Loucy (cell line): ENCODE measurements at regions not wholly inside any gene's neighbourhood (a gene's known extent, or its start where the extent isn't known, plus 50 kb on each side); places are given as distances from the start of the nearest gene placed in this dataset.

ENCODE experiments used
- H2AFZ ChIP-seq: fragments of 200-600 bp; sonication (generic); 2 replicates; pipeline ENCODE4 v1.6.0; 2016; ENCODE audit warnings: antibody characterized with exemption, mild to moderate bottlenecking, low read length, moderate library complexity
- H3F3A ChIP-seq: fragments of 200-600 bp; 2 replicates; pipeline ENCODE4 v1.6.0; 2016; ENCODE audit warnings: antibody characterized with exemption, low read depth, mild to moderate bottlenecking
- H3K27me3 ChIP-seq: fragments of 200-600 bp; sonication (generic); 2 replicates; pipeline ENCODE4 v1.6.1; 2014; ENCODE audit warnings: low read length, mild to moderate bottlenecking; ENCODE audit not compliant: insufficient read depth, poor library complexity, severe bottlenecking
- H3K36me3 ChIP-seq: fragments of 200-600 bp; sonication (generic); 2 replicates; pipeline ENCODE4 v1.6.1; 2016; ENCODE audit warnings: low read length; ENCODE audit not compliant: insufficient read depth
- H3K4me1 ChIP-seq: fragments of 200-600 bp; sonication (generic); 2 replicates; pipeline ENCODE4 v1.5.1; 2014; ENCODE audit warnings: low read length, mild to moderate bottlenecking; ENCODE audit not compliant: insufficient read depth, poor library complexity, severe bottlenecking
- H3K4me2 ChIP-seq: fragments of 200-600 bp; sonication (generic); 2 replicates; pipeline ENCODE4 v1.6.0; 2014; ENCODE audit warnings: antibody characterized with exemption, low read length, low read depth, mild to moderate bottlenecking; ENCODE audit not compliant: poor library complexity, severe bottlenecking
- H3K4me3 ChIP-seq: fragments of 200-600 bp; sonication (generic); 2 replicates; pipeline ENCODE4 v1.5.1; 2014; ENCODE audit warnings: low read length, mild to moderate bottlenecking, mixed read lengths; ENCODE audit not compliant: poor library complexity, severe bottlenecking
- H3K79me2 ChIP-seq: fragments of 200-600 bp; sonication (generic); 2 replicates; pipeline ENCODE4 v1.6.1; 2014; ENCODE audit warnings: low read length; ENCODE audit not compliant: insufficient read depth
- H3K9ac ChIP-seq: fragments of 200-600 bp; sonication (generic); 2 replicates; pipeline ENCODE4 v1.6.0; 2014; ENCODE audit warnings: mild to moderate bottlenecking, low read depth, low read length, moderate library complexity; ENCODE audit not compliant: poor library complexity, severe bottlenecking
- H3K9me2 ChIP-seq: fragments of 200-600 bp; sonication (generic); replicated peaks from 2 replicates; pipeline ENCODE4 v1.6.1; 2016; ENCODE audit warnings: low read depth, low read length, mixed read lengths
- H3K9me3 ChIP-seq: fragments of 200-600 bp; sonication (generic); 2 replicates; pipeline ENCODE4 v1.6.1; 2014; ENCODE audit warnings: mild to moderate bottlenecking, antibody characterized with exemption, low read length, low read depth; ENCODE audit not compliant: insufficient read depth
- H4K20me1 ChIP-seq: fragments of 200-600 bp; sonication (generic); 2 replicates; pipeline ENCODE4 v1.6.0; 2014; ENCODE audit warnings: antibody characterized with exemption, low read length, mild to moderate bottlenecking; ENCODE audit not compliant: insufficient read depth, poor library complexity, severe bottlenecking
- CTCF ChIP-seq: fragments of 200-600 bp; sonication (generic); conservative IDR thresholded peaks from 2 replicates; pipeline ENCODE4 v1.5.1; 2014; ENCODE audit warnings: mild to moderate bottlenecking, antibody characterized with exemption, low read length
- EZH2phosphoT487 ChIP-seq: fragments of 200-600 bp; IDR thresholded peaks from 2 replicates; pipeline ENCODE4 v1.6.1; 2018; ENCODE audit warnings: antibody characterized with exemption, mild to moderate bottlenecking, moderate library complexity, borderline replicate concordance

GRCh38 chr3:16048435-16049318 lies 125.8 kb upstream of the GALNT15 start:
- Histone ChIP-seq H3K36me3 (no peaks in the 10 kb centered on the region), H3F3A (no peaks in the 10 kb centered on the region), H4K20me1 (no peaks in the 10 kb centered on the region), H3K4me3 (peak overlapping the region; percentile 47), H3K9me3 (no peaks in the 10 kb centered on the region), H3K27me3 (no peaks in the 10 kb centered on the region), H3K9ac (no peak overlapping the region), H3K9me2 (no peaks in the 10 kb centered on the region), H3K4me2 (peak overlapping the region; percentile 26), H3K4me1 (no peaks in the 10 kb centered on the region), H3K79me2 (no peaks in the 10 kb centered on the region), H2AFZ (peak overlapping the region; percentile 74; the same call in 1 of the 2 replicates)
- TF ChIP-seq EZH2phosphoT487 = no peak
- peak; percentile 93 for TF ChIP-seq CTCF

- no peak for TF ChIP-seq CTCF
- no peak for TF ChIP-seq EZH2phosphoT487
- no peaks in the 10 kb centered on the region for H3K9me2 ChIP-seq
- no peak overlapping the region for H3K9ac ChIP-seq
- no peaks in the 10 kb centered on the region for H3K79me2 ChIP-seq
- H3K9me3 ChIP-seq = no peaks in the 10 kb centered on the region
- no peaks in the 10 kb centered on the region for H3K36me3 ChIP-seq
- H3F3A ChIP-seq = no peaks in the 10 kb centered on the region
- H3K27me3 ChIP-seq = no peaks in the 10 kb centered on the region
- no peaks in the 10 kb centered on the region for H4K20me1 ChIP-seq
- H2AFZ ChIP-seq = no peak overlapping the region
- no peaks in the 10 kb centered on the region for H3K4me1 ChIP-seq
- H3K4me3 ChIP-seq = no peak overlapping the region
- no peak overlapping the region for H3K4me2 ChIP-seq
Observed at GRCh38 chr3:16050641-16051467, 123.6 kb upstream of the GALNT15 start.

- no peaks in the 10 kb centered on the region for H3K27me3 ChIP-seq
- H3K4me2 ChIP-seq = no peak overlapping the region
- no peaks in the 10 kb centered on the region for H3K79me2 ChIP-seq
- no peaks in the 10 kb centered on the region for H3K9me3 ChIP-seq
- no peaks in the 10 kb centered on the region for H3K9me2 ChIP-seq
- H3K4me1 ChIP-seq = no peaks in the 10 kb centered on the region
- no peak overlapping the region for H2AFZ ChIP-seq
- no peak overlapping the region for H3K4me3 ChIP-seq
- H4K20me1 ChIP-seq = no peaks in the 10 kb centered on the region
- no peaks in the 10 kb centered on the region for H3F3A ChIP-seq
- TF ChIP-seq EZH2phosphoT487 (no peak), CTCF (no peak)
- no peak overlapping the region for H3K9ac ChIP-seq
- H3K36me3 ChIP-seq = no peaks in the 10 kb centered on the region
Observed at GRCh38 chr3:16051691-16052090, 122.8 kb upstream of the GALNT15 start.
